ENCODE measurements at regions not wholly inside any gene's neighbourhood (a gene's known extent, or its start where the extent isn't known, plus 50 kb on each side); places are given as distances from the start of the nearest gene placed in this dataset.

DNA sequence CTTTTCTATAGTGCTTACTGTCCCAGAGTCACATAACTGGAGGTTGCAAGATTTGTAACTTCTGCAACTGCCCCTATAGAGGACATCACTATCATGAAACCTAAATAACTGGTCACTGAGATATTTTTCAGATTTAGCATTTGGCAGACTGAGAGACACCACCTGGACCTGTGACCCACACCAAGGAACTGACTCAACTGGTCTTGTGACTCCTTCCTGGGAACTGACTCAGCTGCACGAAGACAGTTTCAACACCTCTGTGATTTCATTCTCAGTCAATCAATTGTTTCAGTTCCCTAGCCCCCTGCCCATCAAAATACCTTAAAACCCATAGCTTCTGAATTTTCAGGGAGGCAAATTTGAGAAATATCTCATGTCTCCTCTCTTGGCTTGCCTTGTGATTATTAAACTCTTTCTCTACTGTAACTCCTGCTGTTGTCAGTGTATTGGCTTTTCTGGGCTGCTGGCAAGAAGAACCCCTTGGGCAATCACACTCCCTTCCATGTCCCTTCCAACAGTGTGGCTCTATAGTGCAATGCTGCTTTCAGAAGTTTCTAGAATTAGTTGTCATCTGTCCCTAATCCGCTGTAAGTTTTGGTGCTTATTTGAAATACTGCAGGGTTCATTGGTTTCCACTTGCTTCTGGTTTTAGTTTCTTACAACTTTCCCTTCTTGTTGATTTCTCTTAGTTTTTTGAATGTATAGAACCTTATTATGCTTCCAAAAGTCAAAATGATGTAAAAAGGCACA is 127.8 kb upstream of the ADCY1 start:
- no peak for DNase-seq (ENCODE audit: extremely low read depth, low read depth)

DNA sequence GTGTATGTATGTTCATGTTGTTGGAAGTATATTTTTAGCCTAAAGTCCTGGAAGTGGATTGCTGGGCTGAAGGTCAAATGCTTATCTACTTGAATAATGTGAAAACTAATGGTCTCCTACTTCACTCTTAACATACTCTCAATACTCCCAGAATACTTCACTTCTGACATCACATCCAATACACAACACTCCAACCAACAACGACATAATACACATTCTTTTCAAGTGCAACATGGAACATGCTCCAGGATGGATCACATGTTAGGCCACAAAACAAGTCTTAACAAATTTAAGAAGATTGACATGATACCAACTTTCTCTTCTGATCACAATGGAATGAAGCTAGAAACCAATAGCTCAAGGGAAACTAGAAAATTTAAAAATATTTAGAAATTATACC is 126.9 kb upstream of the ADCY1 start:
- no peak for DNase-seq (ENCODE audit: extremely low read depth, low read depth)

DNA sequence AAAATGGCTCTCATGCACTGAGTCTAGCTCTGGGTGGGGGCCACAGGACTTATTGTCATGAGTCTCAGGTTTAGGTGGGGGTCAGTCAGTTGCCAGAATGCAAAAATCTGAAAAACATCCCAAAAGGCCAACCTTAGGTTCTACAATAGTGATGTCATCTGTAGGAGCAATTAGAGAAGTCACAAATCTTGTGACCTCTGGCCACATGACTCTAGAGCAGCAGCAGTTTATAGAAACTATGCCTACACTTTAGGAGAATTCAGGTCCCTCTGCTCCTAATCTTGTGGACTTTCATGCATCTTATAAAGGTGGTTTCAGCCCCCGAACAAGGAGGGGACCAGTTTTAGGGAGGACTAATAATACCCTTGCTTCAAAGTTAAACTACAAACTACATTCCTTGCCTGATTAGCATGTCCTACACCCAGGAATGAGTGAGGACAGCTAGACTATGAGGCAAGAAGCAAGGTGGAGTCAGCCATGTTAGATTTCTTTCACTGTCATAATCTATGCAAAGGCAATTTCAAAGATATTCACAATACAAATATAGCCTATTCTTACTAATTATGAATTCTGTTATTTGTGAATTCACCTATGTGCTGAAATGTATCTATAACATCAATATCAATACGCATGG is 123.5 kb upstream of the ADCY1 start:
- no peak for DNase-seq (ENCODE audit: extremely low read depth, low read depth)

DNA sequence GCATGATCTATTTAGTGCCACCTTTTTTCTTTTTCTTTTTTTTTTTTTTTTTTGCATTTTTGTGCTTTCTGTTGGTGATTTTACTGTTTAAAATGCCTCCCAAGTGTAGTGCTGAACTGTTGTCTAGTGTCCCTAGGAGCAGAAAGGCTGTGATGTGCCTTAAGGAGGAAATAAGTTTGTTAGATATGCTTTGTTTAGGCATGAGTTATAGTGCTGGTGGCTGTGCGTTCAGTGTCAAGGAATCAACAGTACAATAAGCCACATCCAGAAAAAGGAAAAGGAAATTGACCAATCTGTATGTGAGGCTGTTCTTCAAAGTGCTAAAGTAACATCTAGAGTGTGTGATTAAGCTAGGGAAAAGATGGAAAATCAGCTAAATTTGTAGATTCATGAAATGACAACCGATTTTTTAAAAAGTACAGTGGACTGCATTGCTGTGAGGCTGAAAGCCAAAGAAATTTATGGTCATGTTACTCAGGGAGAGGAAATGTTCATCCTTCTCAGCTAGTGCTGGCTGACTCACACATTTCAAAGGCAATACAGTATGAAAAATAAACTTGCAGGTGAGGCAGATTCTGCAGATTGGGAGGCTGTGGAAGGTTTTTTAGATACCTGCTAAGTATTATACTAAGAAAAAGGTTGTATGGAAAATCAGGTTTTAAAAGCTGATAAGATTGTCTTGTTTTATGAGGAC is 122.7 kb upstream of the ADCY1 start:
- DNase-seq (ENCODE audit: extremely low read depth, low read depth), result no peak

DNA sequence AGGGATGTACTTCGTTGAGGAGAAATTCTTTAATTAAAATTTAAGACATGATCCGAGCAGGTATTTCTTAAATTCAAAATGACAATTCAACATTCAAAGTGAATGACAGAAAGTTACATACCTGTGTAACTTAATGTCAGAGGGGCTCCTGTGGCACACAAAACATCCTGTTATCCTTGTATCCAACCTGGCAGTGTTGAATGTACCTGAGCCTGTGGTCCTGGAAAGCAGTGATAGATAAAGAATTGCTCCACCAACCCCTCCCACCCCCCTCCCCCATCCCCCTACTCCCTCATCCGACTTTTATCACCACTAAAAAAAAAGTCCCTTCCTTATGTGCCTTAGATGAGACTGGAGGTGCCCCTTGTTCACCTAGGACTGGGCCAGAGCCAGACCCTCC is 119.4 kb upstream of the ADCY1 start:
- no peak for DNase-seq (ENCODE audit: extremely low read depth, low read depth)

DNA sequence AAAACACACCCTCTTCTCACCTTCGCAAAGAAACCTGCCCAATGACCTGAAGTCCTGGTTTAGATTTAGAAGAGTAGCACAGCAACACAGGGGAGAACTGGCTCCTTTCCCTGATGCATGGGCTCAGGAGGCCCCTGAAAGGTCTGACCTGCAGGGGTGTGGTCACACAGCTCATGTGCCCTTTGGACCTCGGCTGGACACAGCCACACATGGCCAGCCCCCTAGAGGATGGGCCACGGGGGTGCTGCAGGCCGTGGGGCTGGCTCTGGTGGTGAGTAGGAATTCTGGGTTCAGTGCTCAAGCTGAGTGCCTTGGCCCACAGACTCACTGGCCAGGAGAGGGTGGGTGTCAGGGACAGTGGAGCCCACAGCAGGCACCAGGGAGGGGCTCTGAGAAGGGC is 118.5 kb upstream of the ADCY1 start:
- DNase-seq (ENCODE audit: extremely low read depth, low read depth), result no peak

DNA sequence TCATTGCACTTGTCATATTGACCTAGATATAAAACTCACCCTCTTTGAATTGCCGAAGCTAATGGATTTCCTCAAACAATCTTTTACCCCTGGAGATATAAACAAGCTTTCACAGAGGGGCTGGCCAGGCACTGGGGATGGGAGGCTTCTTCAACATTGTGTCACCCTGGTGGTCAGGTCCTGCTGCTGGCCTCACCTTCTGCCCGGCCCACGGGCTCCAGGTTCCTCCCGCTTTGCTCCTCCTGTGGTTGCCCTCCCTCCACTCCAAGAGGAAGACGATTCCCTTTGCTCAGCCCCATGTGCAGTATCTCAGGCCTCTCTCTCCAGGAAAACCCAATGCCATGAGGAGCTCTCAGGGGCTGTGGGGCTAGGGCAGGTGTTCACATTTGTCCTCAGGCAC is 118.1 kb upstream of the ADCY1 start:
- DNase-seq (ENCODE audit: extremely low read depth, low read depth), result no peak

DNA sequence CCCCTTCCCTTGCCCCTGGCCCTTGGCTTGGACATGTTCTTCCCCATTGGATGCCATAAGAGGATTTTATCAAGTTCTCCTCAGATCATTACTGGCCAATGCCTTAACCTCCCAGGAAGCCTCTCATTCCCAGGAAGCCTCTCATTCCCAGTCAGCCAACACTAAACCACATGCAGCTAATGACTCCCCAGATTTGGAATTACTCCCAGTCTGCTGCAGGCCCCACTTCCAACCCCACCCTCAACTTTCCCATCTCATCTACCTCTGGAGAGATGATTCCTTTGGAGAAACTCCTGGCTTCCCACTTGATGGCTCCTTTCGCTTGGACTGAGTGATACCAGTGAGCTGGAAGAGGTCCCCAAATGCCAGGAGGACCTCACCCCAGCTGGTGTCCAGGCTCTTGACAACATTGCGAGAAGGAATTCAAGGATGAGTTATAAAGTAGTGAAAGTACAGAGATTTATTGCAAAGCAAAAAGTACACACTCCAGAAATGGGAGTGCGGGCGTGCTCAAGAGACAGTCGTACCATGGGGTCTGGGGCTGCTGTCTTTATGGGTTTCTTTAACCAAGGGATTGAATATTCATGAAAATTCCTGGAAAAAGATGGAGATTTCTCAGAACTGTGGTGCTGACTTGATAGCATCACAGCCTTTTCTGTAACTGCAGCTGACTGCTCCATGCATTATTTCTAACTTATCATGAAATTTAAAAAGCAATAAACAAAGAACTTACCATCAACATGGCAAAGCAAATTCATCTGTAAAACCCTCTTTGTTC is 117.2 kb upstream of the ADCY1 start:
- no peak for DNase-seq (ENCODE audit: extremely low read depth, low read depth)

DNA sequence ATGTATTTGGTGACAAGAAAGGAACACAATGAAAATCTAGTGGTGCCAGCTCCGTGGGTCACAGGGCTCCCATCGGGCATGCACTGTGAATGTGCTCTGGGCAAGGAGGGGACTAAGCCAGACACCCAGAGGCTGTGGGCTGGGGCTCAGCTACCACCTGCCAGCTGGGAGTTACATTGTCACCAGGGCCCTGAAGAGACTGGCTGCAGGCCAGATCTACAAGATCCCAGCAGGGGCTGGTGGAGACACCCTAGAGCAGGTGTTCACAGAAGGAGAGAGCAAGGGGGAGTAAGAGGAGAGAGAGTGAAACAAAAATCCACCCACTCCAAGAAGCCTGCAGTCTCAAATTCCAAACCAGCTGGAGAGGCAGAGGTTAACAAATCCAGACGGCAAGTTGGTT is 116.6 kb upstream of the ADCY1 start:
- DNase-seq (ENCODE audit: extremely low read depth, low read depth), result no peak

DNA sequence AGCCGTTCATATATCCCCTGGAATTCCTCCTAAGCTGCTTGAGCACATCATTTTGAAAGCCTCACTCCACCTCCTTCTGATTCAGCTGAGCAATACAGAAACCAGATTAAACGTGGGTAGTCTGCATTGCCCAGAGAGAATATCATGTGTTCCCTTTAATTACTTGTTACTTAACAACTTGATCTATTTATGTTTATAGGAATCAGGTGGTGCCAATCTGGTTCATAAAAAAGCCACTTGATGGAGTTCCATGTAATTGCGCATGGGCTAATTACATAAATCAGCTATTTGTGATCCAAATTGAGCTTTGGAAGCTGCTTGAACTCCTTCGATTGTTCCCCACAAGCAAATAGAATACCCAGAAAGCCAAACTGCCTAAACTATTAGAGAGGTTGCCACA is 114.7 kb upstream of the ADCY1 start:
- DNase-seq (ENCODE audit: extremely low read depth, low read depth), result no peak

DNA sequence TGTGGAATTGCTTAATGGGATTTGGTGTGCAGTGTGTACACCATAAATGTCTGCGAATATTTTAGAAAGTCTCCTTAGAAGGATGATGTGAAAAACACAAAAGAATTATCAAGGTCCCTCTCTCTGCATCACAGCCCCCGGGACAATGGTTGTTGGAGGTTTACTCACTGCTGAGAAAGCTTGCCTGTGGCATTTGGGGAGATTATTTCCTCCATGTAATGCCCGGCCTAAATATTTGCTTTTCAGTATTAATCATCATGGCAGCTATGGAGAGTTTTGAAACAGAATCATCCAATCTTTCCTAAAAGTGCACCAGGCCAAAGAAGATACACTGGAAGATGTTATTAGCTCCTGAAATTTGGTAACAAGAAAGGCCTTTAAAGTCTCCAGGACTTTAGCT is 113.8 kb upstream of the ADCY1 start:
- no peak for DNase-seq (ENCODE audit: extremely low read depth, low read depth)

DNA sequence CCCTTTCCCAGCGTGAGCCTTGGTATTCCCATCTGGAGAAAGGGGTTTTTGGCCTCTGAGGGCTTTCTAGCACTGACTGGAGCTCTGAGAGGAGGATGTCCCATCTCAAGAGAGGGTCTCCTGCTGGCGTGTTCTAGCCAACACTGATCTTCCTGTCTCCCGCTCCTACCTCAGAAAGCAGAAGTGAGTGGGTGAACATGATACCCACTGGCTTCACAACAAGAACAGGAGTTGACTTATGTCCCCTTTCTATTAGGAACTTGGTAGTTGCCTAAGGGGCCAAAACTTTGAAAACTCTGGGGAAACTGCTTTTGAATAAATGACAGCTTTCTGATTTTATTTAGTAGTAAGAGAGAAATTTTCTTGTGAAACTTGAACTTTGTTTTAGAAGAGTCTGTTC is 113.1 kb upstream of the ADCY1 start:
- no peak for DNase-seq (ENCODE audit: extremely low read depth, low read depth)

DNA sequence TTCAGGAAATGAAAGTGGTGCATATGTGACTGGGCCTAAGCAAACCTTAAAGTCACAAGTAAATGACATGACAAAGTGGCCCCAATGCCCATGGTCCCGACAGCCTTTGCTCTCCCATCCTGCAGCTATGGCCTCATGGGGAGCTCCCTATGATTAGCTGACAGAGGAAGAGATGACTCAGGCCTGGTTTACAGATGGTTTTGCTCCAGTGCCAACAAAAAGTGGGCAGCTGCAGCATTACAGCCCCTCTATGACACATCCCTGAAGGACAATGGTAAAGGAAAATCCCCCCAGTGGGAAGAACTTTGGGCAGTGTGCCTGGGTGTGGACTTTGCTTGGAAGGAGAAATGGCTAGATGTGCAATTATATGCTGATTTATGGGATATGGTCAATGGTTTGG is 105.1 kb upstream of the ADCY1 start:
- DNase-seq (ENCODE audit: extremely low read depth, low read depth), result no peak

DNA sequence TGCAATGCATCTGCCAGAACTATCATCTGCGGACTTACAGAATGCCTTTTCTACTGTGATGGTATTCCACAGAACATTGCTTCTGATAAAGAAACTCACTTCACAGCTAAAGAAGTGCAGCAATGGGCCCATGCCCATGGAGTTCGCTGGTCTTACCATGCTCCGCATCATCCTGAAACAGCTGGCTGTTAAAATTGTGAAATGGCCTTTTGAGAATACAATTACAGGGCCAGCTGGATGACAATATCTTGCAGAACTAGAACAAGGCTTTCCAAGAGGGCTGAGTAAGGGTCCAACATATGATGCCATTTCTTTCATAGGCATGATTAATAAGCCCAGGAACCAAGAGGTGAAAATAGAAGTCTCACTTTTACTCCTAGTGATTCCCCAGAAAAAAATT is 104.1 kb upstream of the ADCY1 start:
- no peak for DNase-seq (ENCODE audit: extremely low read depth, low read depth)

DNA sequence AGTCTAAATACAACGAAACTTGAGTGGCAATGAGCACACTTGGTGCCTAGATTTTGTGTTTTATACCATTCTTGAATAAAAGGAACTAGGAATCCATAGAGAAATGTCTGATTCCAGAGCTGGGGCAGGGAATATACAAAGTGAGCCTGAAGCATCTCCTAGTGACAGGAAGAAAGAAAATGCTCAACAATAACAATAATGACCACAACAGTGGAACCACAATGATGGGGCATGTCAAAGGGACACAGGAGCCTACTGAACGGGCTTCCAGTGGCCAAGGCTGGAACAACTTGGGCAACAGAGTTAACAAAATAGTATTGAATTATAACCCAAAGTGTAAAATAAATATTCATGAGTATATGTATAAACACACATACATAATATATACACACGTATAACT is 94.4 kb upstream of the ADCY1 start:
- no peak for DNase-seq (ENCODE audit: extremely low read depth, low read depth)

DNA sequence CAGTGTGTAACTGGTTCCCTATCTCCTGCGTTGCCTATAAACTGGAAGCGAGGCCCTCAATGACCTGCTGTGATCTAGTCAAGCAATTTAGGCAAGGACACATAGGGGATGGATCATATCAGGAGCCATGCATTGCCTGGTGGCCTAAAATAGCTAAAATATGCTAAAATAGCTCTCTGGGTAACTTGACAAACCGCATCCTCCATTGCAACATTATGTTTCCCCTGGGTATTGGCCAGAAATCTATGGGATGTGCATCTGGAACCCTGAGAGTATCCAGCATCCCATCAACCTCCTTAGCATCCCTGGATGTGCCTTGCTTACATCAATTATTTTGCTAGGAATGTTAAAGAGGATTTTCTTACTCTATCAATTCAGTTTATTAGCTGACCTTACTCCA is 91.7 kb upstream of the ADCY1 start:
- no peak for DNase-seq (ENCODE audit: extremely low read depth, low read depth)

DNA sequence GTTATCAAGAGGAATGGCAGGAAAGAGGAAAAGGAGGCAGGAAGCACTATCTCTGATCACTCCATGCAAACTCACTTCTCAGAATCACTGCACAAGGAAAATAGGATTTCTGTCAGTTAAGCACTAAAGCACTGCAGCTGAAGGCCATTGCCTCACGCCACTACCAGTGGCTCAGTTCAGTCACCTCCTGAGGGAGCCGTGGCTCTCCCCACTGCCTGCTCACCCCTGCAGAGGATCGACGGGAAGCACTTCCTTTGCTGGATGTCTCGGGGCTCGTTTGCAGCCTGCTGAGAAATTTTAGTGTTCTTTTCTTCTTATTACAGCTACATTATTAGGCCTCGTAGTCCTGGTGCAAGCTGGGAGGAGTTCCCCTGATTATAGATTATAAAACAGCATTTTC is 90.1 kb upstream of the ADCY1 start:
- DNase-seq (ENCODE audit: extremely low read depth, low read depth), result no peak

DNA sequence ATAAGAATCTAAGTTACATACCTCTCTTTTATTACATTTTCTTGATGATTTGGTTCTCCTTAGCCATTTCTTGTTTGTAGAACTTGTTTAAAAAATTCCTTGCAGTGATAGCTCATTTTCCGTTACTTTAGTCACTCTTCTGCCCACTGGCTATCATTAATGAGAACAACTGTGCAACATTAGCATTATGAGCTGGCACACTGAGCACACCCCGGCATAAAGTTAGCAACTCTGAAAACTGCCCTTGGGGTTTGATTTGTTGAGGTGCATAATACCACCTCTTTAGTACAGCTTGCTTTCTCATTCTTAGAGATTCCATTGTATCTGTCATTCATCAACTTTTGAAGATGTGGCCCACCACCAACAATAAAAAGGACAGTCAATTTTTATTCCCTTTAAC is 87.6 kb upstream of the ADCY1 start:
- no peak for DNase-seq (ENCODE audit: extremely low read depth, low read depth)

DNA sequence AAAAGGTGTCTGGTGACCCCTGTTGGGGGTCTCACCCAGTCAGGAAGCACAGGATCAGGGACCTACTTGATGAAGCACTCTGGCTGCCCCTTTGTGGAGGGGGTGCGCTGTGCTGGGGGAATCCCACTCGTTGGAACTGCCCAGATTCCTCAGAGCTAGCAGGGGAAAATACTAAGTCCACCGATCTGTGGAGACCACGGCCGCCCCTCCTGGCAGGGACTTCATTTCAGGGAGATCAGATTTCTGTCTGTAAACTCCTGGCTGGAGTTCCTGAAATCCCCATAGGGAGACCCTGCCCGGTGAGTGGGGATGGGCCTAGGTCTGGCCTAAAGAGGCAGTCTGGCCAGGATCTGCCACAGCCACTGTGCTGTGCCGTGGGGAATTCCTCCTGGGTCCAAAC is 79.3 kb upstream of the ADCY1 start:
- no peak for DNase-seq (ENCODE audit: extremely low read depth, low read depth)

DNA sequence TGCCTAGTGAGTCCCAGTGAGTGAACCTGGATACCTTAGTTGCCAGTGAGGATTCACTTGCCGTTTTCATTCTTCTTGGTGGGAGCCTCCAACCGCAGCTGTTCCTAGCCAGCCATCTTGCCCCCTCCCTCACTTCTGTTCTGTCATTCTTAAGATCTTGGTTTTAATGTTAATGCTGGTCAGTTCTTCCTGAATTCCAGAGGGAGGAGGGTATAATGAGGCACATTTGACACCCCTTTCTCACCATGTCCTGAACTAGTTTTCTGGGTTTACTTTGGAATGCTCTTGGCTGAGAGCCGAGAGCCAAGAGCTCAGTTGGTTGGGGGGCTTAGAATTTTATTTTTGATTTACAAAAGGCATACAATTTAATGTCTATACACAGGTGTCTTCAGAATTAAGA is 78.5 kb upstream of the ADCY1 start:
- DNase-seq (ENCODE audit: extremely low read depth, low read depth), result no peak

DNA sequence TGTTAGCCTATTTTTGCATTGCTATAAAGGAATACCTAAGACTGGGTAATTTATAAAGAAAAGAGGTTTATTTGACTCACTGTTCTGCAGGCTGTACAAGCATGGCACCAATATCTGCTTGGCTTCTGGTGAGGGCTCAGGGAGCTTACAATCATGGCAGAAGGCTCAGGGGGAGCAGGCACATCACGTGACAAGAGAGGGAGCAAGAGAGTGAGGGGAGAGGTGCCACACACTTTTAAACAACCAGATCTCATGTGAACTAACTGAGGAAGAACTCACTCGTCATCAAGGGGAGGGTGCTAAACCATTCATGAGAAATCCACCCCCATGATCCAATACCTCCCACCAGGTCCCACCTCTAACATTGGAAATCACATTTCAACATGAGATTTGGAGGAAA is 73.9 kb upstream of the ADCY1 start:
- DNase-seq (ENCODE audit: extremely low read depth, low read depth), result no peak

DNA sequence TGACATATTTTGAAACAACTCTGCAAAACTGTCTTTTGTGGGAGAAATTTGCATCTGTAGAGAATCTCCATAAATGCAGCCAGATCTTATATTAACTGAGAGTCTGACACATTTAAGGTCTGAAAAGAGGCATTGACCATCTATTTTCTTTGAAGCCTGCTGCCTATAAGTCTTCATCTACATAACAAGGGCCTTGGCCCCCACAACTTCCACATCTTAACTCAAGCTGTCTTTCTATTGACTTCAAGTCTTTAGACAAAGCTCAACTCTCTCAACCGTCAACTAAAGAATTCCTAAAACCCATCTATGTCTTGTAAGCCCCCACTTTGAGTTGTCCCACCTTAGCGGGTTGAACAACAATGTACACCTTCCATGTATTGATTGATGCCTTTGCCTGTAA is 72.4 kb upstream of the ADCY1 start:
- no peak for DNase-seq (ENCODE audit: extremely low read depth, low read depth)
